Gastrocnemius medialis (tissue), 4 donors: ENCODE measurements at regions not wholly inside any gene's neighbourhood (a gene's known extent, or its start where the extent isn't known, plus 50 kb on each side); places are given as distances from the start of the nearest gene placed in this dataset.

Source experiments
- CTCF ChIP-seq, 5 experiments: fragments of 450-650 bp in 3 of 5; fragments of 200-600 bp in 2 of 5; sonication (generic) in 2 of 5; IDR thresholded peaks in 4 of 5; conservative IDR thresholded peaks in 1 of 5; 1 replicate in 4 of 5; 2 replicates in 1 of 5; pipeline ENCODE4 v1.5.1; 2016 to 2019; ENCODE audit warnings: antibody characterized with exemption in 5 of 5, mild to moderate bottlenecking in 3 of 5, moderate library complexity in 3 of 5
- POLR2A ChIP-seq, 2 donors: fragments of 450-650 bp; IDR thresholded peaks; one replicate each; pipeline ENCODE4 v1.6.1; 2017; ENCODE audit warnings: antibody characterized with exemption in 2 of 2, mild to moderate bottlenecking in 2 of 2, moderate library complexity in 2 of 2

- no peak for TF ChIP-seq POLR2A (IDR thresholded peaks at IDR 0.05)
- no peak for TF ChIP-seq CTCF (IDR thresholded peaks at IDR 0.05 in 4 of 5, conservative IDR thresholded peaks at IDR 0.05 in 1 of 5)
These were observed 157.9 kb upstream of the SLC7A11 start for GRCh38 chr4:138400066-138400465.
